ENCODE measurements at regions not wholly inside any gene's neighbourhood (a gene's known extent, or its start where the extent isn't known, plus 50 kb on each side); places are given as distances from the start of the nearest gene placed in this dataset.
"Not testable (repeated sequence)": the region's sequence is repeated elsewhere in the genome, so short reads cannot be mapped to it uniquely, and the experiment has no call there.

DNA sequence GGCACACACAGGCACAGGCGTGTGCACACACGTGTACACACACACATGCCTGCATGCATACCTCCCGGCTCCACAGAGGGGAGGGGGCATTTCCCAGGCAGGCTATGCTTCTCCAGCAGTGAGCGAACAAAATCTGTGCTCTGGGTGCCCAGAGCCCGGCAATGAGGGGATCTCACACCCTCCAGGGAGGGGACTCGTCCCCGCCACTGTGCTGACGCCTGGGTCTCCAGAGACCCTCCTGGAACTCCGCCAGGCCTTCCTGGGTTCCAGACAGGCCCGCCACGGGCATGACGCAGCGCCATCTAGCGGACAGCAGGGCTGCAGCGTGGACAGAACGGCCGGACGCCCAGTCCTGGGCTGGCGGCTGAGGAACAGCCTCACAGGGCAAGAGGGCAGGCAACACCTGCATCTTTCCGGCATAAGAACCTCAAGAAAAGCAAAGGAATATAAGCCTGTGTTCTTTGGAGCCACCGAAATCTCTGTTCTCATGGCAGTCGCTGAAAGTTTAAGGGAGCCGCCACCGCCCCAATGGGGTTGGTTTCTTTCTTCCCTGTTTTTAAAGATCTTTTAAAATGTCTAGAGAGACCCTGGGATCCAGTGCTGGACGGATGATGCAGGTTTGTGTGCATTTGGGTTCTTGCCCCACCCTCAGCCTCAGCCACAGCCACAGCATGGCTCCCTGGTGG is 135.6 kb upstream of the PPP1R26 start:
- peak in 1 of 2 experiments; percentile 49 for DNase-seq

DNA sequence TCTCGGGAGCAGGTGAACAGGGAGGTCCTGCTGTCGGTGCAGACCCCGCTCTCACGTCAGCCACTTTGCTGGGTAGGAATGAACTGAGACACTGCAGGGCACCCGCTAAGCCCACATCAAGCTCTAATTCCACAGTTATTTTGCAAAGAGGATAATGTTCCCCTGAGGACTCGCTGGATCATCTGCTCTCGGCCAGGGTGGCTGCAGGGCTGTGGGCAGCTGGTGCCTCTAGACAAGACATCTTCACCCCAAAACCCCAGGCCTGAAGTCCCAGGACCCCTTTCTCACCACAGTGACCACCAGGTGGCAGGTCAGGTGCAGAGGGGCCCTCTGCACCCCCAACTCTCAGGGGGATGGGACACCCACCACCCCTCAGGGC is 135.1 kb upstream of the PPP1R26 start:
- DNase-seq: no peak

DNA sequence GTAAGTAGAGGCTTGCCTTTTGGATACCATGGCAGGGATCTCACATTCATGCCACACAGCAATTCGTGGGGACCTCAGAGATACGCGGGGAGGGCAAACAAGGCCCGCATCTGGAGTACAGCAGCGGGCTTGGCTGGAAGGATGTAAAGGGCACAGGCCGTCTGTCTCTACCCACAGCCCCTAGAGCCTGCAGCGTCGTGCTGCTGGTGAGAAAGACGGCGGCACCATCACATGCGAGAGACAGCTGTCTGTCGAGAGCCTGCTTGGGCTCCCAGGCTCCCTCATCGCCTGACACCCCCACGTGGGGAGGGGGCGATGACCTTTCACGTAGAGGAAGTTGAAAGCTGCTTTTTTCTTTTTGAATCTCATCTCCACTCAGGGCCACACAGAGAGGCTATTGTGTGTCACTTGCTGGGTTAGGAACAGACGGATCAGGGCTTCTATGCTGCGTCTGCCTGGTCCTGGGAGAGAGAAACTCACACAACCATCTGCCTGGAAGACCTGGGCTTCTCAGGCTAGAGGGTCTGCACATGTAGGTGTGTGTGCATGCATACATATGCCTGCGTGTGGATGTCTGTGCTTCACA is 134.6 kb upstream of the PPP1R26 start:
- DNase-seq: no peak

DNA sequence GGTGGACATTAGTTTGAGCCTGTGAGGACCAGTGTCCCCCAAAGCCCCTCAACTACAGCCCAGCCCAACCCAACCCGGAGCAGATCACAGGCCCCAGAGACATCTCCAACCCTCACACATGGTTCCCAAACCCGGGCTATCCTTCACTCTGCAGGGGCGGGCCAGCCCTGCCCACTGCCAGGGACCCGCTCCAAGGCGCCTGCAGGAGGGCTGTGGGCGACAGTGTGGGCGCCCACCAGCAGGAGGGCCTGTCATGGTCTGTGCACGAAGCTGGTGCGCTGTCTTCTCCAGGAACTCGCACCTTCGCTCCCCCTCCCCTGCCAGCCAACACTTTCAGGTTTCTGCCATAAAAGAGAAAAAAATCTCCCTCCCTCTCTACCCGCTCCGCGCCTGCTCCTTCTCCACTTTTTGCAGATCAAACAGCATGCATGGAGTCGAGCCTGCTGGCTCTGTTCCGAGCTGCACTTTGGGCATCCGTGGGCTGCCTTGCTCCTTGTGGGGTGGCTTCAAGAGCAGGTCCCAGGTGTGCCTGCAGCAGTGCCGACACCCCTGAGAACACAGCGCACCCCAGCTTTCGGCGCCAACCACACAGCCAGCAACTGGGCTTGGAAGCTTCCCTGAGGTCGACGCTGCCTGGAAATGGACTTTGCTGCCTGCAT is 133.7 kb upstream of the PPP1R26 start:
- DNase-seq: no peak

DNA sequence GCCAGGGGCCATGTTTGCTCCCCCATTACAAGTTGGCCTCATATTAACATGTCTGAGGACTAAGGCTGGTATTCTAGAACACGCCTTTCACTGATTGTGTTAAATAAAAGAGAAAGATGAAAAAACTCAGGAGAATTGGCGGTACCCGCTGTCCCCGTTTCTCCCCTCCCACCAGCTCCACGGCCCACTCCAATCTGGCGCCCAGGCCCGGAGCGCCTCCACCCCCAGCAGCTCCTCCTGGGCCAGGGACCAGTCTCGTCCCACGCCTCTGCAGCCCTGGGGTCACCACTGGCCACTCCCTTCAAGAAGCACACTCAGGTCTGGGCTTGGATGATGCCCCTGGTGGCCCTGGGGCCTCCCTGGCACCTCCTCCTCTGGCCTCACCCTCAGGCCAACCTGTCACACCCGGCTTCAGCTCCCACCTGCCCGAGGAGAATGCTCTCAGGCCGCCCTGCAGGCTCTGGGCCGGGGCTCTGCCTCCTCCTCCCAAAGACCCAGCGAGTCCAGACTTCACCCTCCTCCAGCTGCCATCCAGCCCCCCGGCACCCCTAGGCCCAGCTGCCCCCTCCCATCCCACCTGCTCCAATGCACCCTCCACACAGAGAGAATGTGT is 133.0 kb upstream of the PPP1R26 start:
- no peak for DNase-seq

DNA sequence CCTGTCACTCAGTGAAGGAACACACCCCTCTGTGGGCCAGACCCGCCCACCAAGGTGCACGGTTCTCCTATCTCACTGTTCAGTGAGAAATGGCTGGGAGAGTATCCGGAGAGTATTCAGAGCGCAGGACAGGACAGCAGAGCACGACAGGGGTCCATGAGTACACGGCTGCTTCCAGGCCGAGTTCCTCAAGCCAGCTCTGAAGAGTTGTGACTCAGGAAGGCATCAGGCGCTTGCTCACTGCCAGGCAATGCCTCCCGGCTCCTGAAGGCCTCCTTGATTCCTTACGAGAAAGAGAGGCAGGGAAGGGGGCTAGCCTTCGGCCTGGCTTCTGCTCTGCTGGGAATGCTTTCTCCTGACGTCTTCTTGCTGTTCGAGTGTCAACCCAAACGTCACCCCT is 132.1 kb upstream of the PPP1R26 start:
- no peak for DNase-seq

DNA sequence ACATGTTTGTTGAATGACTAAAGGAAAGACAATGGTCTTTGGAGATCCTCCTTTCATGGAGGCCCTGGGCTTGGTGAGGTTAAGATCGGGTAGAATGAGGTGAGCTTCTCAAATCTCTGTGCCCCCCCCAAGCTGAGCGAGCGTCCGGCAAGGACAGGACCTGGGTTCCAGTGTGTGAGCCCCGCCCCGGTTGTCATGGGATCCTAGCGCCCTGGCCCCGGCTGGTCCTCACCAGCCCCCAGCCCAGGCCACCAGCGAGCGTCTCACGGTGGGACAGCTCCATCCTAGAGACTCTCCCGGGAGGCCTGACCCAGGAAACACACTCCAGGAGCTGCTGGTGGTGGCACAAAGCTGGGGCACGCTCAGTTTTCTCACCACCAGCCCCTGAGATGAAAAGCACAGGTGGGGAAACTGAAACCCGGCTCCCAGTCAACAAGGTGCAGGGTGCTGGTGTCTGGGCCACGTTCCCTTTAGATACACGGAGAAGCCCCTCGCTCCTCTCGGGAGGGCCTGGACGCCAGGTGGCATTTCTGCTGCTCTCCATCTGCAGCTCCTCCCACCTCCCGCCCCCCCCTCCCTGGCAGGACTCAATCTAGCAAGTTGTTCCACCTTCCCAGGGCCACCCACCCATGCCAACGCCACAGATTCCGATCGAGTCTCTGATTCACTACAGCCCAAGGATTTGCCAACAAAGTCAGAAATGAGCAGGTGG is 131.3 kb upstream of the PPP1R26 start:
- DNase-seq: no peak

DNA sequence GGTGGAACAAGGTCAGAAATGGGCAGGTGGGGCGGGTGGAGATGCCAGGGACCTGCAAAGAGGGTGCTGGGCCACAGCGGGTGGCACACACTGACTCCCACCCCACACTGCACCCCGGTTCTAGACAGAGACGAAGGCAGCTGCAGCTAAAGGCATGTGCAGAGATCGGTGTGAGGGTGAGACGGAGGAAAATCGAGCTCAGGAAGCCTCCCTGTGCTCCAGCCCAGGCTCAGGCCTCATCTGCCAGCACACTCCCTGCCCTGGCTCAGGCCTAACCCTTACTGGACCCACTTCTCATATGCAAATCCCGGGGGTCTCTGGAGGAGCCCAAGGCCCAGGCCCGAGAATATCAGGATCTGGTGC is 130.8 kb upstream of the PPP1R26 start:
- no peak for DNase-seq

DNA sequence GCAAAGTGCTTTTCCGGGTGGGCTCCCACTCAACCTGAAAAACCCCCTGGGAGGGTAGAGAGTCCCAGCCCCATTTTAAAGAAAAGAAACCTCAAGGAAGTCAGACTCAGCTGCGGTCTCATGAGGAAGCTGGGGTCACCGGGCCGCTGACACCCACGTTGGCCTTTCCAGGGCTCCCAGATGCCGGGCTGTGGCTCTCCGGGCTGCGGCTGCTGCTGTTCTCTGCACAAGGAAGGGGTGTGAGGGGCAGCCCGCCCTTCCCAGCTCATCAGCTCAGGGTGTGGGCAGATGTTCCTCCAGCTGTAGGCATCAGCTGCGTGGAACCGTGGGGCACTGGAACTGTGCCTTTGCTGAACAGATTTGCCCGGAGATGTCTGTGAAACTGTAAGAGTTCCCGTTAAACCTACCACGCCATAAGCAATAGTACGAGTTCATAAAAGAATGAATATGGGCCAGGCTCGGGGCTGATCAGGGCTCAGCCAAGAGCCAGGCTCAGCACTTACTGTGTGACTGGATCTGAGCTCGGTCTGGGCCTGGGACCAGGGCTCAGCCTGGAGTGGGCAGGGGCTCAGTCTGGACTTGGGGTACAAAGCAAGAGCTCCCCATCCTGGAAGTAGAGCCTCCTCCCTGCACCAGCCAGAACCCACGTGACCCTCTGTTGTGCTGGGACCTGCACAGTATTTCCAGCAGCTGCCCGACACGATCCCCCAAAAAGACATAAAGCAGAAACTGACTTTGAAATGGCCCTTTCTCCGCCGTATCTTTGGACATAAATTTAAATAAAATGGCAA is 130.2 kb upstream of the PPP1R26 start:
- DNase-seq: no peak

DNA sequence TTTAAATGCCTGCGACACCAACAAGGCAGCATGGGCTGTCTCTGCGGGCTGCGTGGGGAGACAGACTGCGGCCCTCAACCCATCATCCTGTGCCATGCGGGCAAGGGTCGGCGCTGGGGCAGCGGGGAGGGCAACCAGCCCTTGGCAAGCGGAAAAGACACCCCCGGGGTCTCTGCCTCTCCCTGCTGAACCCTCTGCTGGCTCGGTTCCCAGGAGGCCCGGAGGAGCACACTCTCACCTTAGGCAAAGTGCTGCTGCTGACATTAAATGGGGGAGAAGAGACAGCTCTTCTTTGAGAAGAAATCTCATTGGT is 129.6 kb upstream of the PPP1R26 start:
- no peak for DNase-seq

DNA sequence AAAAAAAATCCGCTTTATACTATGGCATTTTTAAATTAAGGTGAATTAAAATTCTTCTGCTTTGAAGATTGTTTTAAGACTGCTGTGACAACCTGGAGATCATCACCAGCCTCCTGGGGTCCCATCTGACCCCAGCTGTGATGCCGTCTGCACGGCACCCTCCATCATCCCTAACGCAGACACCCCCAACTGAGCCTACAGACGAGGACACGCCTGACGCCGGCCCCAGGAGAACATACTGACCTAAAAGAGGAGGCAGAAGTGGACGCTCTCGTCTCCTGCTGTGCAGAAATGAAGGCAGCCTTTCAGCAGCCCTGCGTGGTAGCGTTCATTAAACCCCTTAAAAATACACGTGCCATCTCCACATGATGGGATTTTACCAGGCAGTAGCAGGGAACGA is 125.6 kb upstream of the PPP1R26 start:
- no peak for DNase-seq

DNA sequence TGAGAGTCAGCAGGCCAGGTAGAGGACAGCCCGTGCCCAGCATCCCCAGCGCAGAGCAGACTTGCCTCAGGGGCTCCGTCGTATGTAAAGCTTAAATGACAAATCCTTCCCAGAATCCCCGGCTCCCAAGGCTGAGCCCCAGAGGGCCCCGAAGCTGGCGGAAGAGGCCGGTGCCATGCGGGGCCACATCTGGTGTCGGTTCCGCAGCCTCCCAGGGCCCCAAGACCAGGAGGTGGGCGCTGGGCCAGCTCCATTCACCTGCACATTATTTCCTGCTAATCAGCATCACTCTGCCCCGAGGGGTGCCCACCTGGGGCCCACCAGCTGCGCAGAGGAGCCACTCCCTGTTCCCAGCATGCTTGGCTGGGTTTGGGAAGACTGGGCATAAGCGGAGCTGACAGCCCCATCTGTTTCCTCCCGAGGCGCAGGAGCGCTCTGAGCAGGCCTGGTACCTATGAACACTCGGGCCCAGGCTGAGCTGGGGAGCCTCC is 124.0 kb upstream of the PPP1R26 start:
- no peak for DNase-seq

DNA sequence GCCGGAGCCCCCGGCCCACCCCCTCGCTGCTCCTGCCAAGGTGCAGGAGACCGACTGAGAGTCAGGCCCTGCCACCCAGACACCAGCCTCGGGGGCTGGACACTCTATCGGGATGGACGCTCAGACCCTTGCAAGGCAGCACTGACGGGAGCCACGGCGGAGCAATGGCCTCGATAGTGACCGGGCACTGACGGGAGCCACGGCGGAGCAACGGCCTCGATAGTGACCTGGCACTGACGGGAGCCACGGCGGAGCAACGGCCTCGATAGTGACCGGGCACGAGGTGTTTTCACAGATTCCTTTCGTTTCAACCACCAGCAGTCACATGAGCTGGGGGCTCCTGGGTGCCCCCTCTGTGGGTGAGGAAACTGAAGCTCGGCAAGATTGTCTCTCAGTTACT is 123.6 kb upstream of the PPP1R26 start:
- DNase-seq: no peak

DNA sequence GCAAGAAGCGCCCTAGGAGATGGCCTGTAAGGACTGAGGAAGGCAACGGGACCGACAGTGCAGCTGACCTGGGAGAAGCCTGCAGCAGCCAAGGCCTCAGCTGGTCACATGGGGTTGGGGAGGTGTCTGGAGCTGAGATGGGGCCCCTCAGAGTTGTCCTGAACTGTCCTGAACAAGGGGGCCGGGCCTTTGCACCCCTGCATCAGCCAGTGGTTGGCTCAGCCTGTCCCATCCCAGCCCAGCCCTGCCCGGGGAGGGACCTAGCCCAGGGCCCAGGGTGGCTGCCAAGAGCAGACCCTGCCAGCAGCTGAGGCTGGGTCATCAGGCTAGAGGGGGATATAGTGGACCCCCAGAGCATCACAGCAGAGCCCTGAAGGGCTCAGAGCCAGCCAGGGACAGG is 122.8 kb upstream of the PPP1R26 start:
- DNase-seq: no peak

DNA sequence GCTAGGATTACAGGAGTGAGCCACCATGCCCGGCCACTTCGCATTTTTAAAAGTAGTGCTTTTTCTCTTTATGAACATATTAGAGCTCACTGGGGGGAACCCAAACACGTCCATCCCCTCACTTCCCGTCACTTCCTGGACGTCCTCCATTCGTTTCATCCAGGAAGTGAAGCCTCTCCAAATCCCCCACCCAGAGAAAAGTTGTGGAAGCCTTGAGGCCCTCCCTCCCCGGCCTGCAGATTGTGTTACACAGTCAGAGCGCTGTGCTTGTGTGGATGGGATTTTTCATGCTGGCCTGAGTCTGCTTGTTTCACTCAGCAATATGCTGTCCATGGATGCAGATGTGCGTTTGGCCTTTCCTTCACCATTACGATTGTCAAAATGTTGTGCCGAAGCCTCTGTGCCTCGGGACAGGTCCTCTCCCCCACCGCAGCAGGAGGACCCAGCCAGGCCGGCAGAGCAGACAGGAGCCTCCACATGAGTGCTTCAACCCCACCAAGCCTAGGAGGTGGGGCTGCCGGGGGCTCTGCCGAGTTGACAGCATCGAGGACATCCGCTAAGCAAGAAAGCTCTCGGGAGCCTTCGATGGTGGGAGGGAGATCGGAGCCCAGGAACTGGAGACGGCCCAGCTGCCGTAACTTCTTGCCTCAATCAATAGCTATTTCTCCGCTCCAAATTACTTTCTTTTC is 121.6 kb upstream of the PPP1R26 start:
- no peak for DNase-seq

DNA sequence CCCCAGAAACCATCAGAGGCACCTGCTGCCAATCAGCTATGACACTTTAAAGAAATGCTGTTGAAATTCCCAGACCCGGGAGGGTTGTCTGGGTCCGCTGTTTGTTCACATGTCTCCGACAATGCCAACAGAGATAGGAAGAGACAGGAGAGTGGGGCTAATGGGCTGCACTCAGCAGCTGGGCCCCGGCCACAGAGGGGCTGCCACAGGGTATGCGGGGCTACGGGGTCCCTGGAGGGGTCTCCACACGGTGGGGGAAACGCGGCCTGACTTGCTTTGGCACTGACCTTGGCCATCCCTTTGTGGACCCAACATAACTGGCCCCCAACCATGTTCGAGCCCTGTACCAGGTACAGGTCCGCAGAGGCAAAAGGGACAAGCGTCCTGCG is 121.0 kb upstream of the PPP1R26 start:
- no peak for DNase-seq

DNA sequence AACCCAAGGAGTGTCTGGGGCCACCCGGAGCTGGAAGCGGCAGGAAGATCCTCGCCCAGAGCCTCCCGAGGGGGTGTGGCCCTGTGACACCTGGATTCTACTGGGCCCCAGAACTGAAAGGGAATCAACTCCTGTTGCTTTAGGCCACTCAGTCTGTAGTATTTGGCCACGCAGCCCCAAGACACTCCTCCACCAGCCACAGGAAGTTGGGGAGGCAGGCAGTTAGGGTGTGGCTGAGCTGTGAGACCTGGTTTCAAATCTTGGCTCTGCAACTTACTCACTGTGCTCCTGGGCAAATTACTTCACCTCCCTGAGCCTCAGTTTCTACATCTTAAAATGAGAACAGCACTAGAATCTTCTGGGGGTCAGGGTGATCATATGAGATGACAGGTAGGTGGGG is 119.8 kb upstream of the PPP1R26 start:
- DNase-seq: no peak

DNA sequence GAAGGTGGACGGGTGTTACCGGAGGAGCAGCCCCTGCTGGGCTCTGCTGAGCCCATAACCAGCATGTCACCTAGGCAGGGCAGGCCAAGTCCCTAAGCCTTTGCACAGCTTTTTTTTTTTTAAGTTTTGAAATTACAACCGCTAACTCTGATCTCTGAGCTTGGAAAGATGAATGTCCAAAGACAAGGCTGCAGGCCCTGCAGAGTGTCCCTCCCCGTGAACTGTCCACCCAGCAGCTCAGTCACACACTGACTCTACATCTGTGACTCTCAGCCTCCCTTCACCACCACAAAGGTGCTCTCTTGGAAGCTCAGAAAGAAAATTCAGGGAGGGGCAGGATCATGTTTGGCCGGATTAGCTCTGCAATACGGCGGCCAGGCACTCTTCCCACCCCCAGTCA is 119.0 kb upstream of the PPP1R26 start:
- no peak for DNase-seq

DNA sequence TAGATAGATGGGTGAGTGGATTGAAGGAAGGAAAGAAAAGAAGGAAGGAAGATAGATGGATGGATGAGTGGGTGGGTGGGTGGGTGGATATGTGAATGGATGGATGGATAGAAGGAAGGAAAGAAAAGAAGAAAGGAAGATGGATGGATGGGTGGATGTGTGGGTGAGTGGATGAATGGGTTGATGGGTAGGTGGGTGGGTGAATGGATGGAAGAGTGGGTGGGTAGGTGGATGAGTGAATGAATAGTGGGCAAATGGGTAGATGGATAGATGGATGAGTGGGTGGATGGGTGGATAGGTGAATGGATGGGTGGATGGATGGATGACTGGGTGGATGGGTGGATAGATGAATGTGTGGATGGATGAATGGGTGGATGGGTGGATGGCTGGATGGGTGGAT is 117.9 kb upstream of the PPP1R26 start:
- not testable (repeated sequence) for DNase-seq

DNA sequence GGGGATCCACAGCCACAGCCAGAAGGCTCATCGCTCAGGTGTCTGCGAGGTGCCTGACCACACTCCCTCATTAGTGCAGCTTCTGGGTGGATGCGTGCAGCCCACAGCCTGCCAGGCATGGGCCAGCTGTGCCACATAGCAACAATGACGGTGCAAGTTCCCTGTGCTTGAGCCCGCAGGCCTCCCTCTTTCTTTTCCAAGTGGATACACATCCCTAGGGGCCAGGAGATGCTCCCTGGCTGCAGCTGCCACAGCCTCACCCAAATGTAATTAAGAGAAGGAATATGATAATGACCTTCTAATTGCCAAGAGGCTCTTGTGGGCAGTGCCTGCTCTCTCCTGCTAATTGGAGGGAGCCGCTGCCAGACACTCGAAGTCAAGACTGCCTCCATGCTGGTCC is 116.0 kb upstream of the PPP1R26 start:
- DNase-seq: no peak

DNA sequence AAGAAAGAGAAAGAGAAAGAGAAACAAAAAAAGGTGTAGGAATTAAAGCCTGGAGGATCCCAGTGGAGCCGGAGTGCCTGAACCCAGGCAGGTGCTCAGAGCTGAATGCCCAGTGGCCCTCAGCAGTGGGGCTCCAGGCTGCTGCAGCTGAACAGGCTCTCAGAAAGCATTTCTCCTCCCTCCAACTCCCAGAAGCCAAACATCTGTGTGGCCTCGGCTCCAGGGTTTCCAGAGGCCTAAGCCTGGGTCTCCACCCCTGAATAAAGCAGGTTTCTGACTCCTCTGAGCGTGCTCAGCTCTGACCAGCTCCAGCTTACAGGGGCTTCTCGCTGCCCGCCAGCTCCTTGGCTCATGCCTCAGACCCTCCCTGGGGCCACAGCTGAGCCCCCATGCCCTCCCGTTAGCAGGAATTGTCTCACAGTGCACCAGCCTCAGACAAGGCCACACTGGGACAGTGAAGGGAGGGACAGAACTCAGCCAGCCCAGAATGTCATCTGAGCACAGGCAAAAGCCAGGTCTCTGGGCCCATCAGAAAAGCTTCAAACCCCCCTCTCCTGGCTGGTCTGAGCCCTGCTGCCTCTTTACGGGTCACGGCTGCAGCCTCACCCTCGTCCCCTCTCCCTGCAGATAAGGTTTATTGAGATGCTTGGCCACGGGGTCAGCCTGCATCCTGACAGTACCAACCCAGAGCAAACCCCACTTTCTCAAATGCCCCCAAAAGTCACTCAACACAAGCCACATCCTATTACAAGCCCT is 114.4 kb upstream of the PPP1R26 start:
- DNase-seq: no peak
